Iris pigment epithelial cell (primary cell): ENCODE measurements at regions not wholly inside any gene's neighbourhood (a gene's known extent, or its start where the extent isn't known, plus 50 kb on each side); places are given as distances from the start of the nearest gene placed in this dataset.
"Not testable (repeated sequence)": the region's sequence is repeated elsewhere in the genome, so short reads cannot be mapped to it uniquely, and the experiment has no call there.

Experiments
- DNase-seq: peaks from one replicate; pipeline ENCODE4 v3.0.0-alpha.2; 2011; ENCODE audit warnings: low read depth

DNA sequence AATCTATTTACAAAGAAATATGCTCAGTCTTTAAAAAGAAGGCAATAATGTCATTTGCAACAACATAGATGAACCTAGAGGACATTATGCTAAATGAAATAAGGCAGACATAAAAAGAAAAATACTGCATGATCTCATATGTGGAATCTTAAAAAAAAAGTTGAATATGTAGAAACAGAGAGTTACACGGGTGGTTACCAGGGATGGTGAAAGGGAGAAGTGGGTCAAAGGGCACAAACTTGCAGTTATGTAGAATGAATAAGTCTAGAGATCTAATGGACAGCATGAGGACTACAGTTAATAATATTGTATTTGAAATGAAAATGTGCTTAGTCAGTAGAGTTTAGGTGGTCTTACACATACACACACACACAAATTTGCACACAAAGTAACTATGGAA is 88.2 kb upstream of the CCDC71L start:
- no peak for DNase-seq

DNA sequence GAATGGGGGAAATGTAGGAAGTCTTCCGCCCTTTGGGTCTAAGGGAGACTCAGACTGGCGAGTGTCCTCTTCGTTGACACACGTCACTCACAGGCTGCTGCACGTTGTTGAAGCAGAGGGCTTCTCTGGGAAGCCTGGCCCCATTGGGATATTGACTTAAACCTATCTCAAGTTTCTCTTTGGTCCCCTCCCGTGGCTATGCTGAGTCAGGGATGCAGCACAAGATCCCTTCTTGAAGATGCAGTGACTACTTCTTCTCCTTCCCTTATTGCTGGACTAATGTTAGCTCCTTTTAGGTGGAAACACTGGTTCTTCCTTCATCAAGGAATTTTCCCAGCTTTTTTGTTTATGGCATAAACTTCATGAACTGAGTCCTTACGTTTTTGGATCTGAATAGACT is 89.8 kb upstream of the CCDC71L start:
- DNase-seq = no peak

DNA sequence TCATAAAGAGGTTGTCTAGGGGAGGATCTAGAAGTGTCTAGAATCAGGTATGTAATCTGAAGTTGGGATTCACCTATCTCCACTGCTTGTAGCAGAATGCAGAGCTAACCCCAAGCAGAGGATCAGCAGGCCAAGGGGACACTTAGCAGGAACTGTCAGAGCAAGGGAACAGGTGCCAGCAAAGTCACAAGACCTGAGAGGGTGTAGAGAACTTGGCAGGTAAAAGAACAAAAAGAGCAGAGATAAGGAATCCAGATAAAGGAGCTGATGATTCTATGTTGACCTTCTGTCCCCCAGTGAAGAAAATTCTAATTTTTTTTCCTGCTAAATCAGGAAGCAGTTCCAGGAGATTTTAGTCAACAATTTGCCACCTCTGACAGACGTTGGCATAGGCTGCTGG is 91.4 kb upstream of the CCDC71L start:
- no peak for DNase-seq

DNA sequence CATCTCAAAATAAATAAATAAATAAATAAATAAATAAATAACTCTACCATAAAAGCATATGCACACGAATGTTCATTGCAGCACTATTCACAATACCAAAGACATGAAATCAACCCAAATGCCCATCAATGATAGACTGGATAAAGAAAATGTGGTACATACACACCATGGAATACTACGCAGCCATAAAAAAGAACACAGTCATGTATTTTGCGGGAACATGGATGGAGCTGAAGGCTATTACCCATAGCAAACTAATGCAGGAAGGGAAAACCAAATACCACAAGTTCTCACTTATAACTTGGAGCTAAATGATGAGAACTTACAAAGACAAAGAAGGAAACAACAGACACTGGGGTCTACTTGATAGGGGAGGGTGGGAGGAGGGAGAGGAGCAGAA is 94.1 kb upstream of the CCDC71L start:
- not testable (repeated sequence) for DNase-seq

DNA sequence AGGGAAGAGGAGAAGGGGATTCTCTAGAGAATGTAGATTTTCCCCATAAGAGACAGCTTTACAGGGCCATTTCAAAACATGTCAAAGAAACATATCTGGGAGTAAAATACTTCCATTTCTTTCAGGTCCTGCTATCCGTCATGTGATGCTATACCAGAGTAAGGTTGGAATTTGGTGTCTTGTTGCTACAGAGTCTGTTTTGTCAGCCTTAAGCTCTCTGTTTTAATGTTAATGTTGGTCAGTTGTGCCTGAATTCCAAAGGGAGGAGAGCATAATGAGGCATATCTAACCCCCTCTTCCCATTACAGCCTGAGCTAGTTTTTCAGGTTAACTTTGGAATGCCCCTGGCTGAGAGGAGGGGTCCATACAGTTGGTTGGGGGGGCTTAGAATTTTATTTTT is 94.7 kb upstream of the CCDC71L start:
- DNase-seq = no peak

DNA sequence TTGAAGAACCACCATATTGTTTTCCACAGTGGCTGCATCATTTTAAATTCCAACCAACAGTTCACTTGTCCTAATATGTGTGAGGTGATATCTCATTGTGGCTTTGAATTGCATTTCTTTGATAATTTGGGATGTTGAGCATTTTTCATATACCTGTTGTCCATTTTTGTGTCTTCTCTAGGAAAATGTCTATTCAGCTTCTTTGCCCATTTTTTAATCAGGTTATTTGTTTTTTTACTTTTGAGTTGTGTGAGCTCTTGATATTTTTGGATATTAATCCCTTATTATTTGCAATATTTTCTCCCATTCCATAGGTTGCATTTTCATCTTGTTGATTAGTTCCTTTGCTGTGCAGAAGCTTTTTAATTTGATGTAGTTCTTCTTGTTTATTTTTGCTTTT is 95.1 kb upstream of the CCDC71L start:
- no peak for DNase-seq

DNA sequence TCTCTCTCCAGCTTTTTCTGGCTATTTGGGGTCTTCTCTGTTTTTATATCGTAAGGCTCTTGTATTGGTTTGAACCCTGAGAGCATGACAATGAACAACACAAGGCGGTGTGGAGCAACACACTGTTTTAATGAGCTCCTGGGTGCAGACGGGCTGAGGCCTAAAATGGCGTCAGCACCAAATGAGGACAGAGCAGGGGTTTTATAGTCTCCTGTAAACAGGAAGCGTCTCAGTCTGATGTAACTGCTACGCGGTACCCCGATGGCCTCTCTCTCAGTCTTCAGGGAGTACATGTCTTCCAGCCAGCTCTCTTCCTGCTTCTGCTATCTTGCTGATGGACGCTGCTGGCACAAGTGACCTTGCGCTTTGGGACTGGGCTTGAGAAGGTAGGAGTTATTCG is 95.9 kb upstream of the CCDC71L start:
- no peak for DNase-seq

DNA sequence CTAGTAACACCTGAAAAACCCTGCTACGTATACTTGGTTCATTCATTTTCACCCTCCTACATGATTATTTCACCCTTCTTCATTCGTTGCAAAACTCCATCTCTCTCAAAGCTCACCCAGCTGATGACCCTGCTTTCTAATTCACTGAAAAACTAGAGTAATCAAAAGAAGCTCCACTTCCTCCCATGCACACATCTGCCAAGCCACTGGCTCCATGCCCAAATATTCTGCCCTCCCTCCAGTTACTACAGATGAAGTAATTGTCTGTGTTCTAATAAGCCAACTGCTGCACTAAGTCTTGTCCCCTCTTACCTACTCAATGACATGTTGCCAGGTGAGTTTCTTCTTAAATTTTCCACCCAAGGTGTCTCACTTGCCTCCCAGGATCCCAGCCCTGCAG is 96.9 kb upstream of the CCDC71L start:
- DNase-seq = peak; percentile 65

DNA sequence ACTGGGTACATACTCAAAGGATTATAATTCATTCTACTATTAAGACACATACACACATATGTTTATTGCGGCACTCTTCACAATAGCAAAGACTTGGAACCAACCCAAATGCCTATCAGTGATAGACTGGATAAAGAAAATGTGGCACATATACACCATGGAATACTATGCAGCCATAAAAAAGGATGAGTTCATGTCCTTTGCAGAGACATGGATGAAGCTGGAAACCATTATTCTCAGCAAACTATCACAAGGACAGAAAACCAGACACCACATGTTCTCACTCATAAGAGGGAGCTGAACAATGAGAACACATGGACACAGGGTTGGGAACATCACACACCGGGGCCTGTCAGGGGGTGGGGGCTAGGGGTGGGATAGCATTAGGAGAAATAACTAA is 101.9 kb upstream of the CCDC71L start:
- DNase-seq = not testable (repeated sequence)

DNA sequence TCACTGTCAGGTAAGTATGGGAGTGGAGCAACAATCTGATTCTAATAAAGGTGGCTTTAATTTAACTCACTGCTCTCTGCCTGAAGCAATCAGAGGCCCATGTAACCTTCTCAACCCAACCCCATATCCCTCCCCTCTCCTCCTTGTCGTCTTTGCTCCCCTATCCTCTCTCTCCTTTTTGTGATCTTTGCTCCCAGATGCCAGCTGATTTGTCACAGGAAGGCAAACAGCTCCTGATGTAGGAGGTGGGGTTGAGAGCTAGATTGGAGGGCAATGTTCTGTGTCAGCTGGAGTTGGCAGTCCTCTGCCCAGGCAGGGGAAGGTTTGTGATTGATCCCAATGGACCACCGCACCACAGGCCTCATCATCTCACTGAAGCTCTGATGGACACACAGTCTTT is 101.4 kb upstream of the PIK3CG start:
- no peak for DNase-seq

DNA sequence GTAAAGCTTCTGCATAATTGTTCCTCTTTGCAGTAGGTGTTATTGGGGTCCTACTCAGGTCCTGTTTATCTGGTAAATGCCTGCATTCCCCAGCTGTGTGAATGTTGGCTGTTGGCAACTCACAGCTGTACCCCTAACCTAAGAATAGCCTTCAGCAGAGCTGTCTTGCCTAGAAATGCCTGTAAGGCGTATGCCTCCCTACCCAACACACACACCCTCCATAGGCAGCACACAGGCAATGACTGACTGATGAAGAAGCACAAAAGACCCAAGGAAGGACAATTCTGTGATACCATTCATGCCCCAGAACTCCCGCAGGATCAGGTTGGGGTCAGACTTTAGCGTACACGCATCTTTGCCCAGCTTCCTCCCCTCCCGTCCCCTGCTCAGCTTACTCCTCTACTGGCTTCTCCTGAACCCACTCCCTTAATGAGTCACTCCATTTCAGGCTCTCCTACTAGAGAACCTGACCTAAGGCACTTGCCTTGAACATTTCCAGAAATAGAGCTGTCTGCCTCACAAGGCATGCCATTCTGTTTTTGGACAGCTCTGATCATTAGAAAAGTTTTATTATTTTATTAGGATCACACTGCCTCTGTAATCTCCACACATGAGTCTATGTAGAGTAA is 99.2 kb upstream of the PIK3CG start:
- no peak for DNase-seq

DNA sequence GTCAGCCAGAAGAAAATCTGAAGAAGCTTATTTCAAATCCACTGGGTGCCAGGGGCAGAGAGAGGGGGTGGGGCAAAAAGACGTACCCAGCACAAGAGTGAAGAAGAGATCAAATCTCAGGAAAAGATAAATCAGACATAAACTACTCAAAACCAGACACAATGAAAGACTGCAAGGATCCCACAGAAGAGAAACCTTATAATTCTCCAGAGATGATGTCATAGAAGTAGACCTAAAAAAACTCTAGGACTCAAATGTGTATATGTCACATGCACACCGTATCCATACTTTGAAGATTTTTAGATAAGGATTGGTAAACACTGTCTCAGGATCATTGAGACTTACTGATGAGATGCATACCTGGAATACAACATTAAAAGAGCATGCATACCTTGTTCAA is 98.5 kb upstream of the PIK3CG start:
- DNase-seq = no peak

DNA sequence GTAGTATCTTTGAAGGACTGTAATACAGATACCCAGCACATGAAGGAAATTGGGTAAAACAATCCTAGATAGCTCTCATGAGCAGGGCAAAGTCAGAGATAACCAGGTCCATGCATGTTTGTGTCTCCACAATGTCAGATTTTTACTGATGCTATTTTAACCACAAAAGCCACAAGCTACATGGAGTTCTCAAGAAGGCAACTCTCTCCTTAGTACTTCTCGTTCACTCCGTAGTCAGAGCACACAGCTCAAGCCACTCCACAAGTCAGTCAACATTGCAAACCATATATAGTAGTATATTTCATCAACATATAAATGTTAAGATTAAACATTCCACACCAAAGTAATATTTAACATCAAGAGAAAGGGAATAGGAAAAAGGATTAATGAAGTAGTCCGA is 98.0 kb upstream of the PIK3CG start:
- DNase-seq = peak; percentile 67

DNA sequence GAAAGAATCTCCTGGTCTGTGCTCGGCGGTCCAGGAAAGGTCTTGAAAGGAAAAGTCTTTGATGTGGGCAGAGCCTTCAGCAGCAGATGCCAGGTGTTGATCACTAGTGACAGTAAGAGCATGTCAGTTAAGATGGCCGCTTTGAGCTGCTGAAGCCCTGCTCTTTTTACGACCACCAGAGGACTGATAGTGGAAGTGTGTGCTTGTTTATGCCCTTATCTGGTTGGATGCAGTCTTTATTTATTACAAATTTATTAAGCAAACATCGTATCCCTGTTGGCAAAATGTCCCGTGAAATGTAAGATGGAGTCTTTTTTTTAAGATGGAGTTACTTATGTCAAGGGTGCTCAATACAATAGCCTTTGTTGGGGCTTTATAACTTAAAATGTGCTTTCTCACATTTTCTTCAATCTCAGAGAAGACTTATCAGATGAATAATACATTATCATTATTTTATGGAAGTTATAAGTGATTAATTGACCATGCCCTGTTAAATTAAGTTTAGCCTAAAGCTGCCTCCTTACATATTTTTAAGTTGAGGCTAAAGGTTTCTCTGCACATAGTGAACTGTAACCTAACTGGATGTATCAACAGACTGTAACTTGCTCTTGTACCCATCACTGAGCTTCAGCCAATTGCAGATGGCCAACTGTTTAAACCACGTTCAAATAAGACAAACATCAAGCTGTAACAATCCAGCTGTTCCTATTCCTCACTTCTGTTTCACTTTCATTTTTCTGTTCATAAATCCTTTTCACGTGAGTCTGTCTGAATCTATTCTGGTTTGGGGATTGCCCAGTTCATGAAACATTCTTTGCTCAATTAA is 97.4 kb upstream of the PIK3CG start:
- DNase-seq = peak; percentile 78

DNA sequence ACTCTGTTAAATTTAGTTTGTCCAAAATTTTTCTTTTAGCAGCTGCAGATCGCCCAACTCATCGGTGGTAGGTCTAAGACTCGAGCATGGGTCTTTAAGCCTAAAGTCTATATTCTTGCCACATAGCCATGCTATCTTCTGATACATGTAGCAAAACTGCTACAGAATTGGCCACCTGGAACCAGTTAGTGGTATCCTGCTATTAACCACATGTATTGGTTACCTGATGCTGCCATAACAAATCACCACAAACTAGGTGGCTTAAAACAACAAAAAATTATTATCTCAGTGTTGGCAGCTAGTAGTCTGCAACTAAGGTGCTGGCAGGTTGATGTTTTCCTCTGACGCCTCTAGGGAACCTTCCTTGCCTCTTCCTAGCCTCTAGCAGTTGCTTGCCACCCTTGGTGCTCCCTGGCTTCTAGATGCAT is 96.7 kb upstream of the PIK3CG start:
- DNase-seq = no peak

DNA sequence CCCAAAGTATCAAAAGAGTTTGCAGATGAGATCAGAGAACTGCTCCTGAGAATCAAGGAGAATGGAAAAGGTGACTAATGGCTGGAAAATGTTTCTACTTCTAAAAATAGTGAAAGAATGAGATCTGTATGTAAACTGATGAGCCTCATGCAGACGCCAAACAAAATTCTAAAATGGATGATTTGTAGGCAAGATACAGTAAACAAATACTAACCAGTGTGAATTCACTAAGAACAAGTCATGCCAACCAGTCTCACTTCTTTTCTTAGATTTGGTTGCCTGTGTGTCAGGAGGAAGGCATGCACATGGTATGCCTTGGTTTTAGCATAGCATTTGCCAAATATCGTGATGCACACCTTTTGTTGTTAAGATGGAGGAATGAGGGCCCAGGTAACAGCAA is 94.9 kb upstream of the PIK3CG start:
- peak; percentile 95 for DNase-seq

DNA sequence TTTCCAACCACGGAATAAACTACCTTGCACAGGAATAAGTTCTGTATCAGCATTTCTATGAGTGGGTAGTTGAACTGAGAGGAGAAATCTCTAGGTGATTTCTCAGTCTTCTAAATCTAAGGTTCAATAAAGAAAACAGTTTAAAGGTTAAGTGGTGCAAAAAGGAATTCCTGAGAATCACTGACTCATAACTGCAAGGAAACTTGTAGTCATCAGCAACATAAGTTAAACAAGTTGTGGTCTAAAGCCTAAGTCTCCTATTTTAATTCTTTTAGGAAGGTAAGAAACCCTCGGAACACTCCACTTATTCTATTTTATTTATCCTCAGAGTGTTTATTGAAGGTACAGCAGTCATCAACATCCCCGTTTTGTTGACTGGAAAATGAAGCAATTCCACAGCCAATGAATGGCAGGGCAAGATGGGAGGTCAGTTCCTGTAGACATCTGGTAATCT is 92.4 kb upstream of the PIK3CG start:
- DNase-seq = peak; percentile 93

DNA sequence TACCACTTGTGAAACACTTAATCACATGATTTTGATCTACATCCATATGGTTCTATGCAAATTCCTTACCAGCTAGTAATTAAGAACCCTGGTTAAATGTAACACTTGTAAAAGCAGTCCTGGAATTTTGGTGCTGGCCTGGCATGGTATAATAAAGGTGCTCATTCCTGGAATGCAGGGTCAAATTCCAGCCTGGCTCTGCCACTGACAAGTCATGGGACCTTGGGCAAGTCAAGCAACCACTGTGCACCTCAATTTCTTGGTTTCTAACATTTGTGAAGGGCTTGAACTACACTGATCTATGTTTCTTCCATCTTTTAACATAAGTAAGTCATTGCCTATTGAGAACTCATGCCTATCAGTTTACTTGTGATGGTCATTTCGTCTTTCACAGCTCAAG is 91.9 kb upstream of the PIK3CG start:
- no peak for DNase-seq

DNA sequence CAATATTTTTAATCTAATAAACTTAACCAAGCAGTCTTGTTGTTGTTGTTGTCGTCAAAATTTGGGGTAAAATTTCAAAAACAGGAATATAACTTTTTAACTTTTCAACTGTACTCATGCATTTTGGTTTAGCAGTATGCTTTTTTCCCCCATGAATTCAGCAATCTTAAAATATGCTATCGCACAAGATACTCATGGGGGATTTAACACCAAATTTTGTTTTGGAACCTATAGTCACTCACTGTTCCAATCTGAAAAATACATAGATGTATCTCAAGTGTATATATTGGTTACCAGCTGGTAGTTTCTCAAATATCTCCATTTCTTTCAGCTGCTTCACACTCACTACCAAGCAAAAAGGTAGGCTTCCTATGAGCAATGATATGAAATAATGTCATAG is 91.4 kb upstream of the PIK3CG start:
- no peak for DNase-seq

DNA sequence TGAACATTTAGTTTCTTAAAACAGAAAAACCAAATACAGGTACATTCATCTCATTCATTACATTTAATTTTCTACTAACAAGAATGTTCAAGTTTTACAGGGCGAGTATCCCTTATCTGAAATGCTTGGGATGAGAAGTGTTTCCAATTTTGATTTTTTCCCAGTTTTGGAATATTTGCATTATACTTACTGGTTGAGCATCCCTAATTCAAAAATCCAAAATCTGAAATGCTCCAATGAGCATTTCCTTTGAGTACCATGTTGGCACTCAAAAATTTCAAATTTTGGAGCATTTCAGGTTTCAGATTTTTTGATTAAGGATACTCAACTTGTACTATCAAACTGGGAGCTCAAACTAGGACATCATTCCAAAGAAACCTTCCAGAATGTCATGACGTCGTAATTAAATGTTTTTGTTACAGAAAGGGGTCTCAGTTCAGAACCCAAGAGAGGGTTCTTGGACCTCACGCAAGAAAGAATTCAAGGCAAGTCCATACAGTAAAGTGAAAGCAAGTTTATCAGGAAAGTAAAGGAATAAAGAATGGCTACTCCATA is 90.8 kb upstream of the PIK3CG start:
- no peak for DNase-seq

DNA sequence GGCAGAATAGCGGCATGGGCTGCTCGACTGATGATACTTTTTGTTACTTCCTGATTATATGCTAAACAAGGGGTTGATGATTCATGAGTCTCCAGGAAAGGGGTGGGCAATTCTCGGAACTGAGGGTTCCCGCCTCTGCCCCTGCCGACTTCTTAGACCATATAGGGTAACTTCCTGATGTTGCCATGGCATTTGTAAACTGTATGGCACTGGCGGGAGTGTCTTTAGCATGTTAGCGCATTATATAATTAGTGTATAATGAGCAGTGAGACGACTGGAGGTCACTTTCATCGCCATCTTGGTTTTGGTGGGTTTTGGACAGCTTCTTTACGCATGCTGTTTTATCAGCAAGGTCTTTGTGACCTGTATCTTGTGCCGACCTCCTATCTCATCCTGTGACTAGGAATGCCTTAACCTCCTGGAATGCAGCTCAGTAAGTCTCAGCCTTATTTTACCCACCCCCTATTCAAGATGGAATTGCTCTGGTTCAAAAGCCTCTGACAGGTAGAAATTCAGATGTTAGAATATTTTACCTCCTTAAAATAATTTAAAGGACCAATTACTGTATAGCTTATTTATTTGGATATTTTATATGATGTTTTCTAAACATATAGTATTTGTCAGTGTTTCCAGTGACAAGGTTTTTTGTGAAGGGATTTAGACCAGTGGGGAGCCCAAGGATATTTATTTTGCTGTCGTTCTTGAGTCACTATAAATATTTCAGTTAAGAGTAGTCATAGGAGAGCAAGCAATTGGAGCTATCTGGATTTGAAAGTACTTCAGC is 90.1 kb upstream of the PIK3CG start:
- peak; percentile 89 for DNase-seq

DNA sequence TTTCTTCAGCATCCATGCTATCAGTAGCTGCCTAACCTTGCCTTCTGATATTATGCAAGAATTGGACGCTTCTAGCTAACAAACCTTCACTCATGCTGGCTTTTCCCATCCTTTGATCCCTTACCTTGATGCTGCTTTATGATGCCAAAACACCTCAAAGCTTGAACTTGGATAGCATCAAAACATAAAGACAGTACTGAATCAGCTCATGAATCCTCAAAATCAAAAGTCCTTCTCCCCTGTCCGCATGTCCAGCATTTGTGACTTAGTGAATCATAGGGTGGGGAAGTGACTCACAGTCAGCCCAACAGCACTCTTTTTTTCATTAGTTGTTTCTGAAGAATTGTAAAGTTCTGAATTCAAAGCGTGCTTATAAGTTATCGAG is 89.5 kb upstream of the PIK3CG start:
- DNase-seq = peak; percentile 89
